GM23338 (cell line): ENCODE measurements at regions not wholly inside any gene's neighbourhood (a gene's known extent, or its start where the extent isn't known, plus 50 kb on each side); places are given as distances from the start of the nearest gene placed in this dataset.

Experiments used
- ATAC-seq: fragments of 200-7000 bp; cut with Tn5 transposase; 3 replicates; pipeline ENCODE4 v1.9.1; 2020
- DNase-seq: peaks from one replicate; pipeline ENCODE4 v3.0.0-alpha.2; 2015; ENCODE audit warnings: low spot score
- H2AFZ ChIP-seq: fragments of 200-600 bp; sonication (generic); 2 replicates; pipeline ENCODE4 v1.8.0; 2016; ENCODE audit warnings: antibody characterized with exemption, mild to moderate bottlenecking, moderate library complexity
- H3F3A ChIP-seq: fragments of 200-600 bp; sonication (generic); replicated peaks from 2 replicates; pipeline ENCODE4 v1.8.0; 2017; ENCODE audit warnings: antibody characterized with exemption, mixed run types, low read depth
- H3K27ac ChIP-seq: fragments of 200-600 bp; sonication (generic); 2 replicates; pipeline ENCODE4 v1.6.1; 2016; ENCODE audit warnings: low read depth
- H3K27me3 ChIP-seq: fragments of 200-600 bp; sonication (generic); 2 replicates; pipeline ENCODE4 v1.8.0; 2016; ENCODE audit warnings: mild to moderate bottlenecking, mixed run types, moderate library complexity; ENCODE audit not compliant: insufficient read depth
- H3K36me3 ChIP-seq: fragments of 200-600 bp; sonication (generic); 2 replicates; pipeline ENCODE4 v1.8.0; 2016; ENCODE audit warnings: mild to moderate bottlenecking; ENCODE audit not compliant: insufficient read depth
- H3K4me1 ChIP-seq: fragments of 200-600 bp; sonication (generic); 2 replicates; pipeline ENCODE4 v1.8.0; 2016; ENCODE audit warnings: mild to moderate bottlenecking, moderate library complexity; ENCODE audit not compliant: insufficient read depth
- H3K4me2 ChIP-seq: fragments of 200-600 bp; sonication (generic); 2 replicates; pipeline ENCODE4 v1.7.1; 2017; ENCODE audit warnings: mixed run types
- H3K4me3 ChIP-seq: fragments of 200-600 bp; sonication (generic); 2 replicates; pipeline ENCODE4 v1.6.1; 2016; ENCODE audit warnings: mixed run types
- H3K79me2 ChIP-seq: fragments of 200-600 bp; sonication (generic); replicated peaks from 2 replicates; pipeline ENCODE4 v1.8.0; 2017; ENCODE audit warnings: mild to moderate bottlenecking; ENCODE audit not compliant: insufficient read depth
- H3K9me2 ChIP-seq: fragments of 200-600 bp; sonication (generic); 2 replicates; pipeline ENCODE4 v1.8.0; 2017; ENCODE audit not compliant: insufficient read depth
- H4K20me1 ChIP-seq: fragments of 200-600 bp; sonication (generic); replicated peaks from 2 replicates; pipeline ENCODE4 v1.8.0; 2017; ENCODE audit warnings: mild to moderate bottlenecking; ENCODE audit not compliant: insufficient read depth
- H3K27ac Mint-ChIP-seq: 2 replicates; pipeline ENCODE4 v1.8.0; 2020; ENCODE audit warnings: inconsistent platforms, mild to moderate bottlenecking, moderate library complexity, mixed read lengths
- H3K27me3 Mint-ChIP-seq: 3 replicates; pipeline ENCODE4 v1.8.0; 2022; ENCODE audit warnings: low read depth, mild to moderate bottlenecking, moderate library complexity, mixed read lengths, inconsistent platforms; ENCODE audit not compliant: insufficient read depth, poor library complexity
- H3K36me3 Mint-ChIP-seq: 3 replicates; pipeline ENCODE4 v1.8.0; 2021; ENCODE audit warnings: low read depth, mild to moderate bottlenecking, inconsistent platforms, moderate library complexity, mixed read lengths
- H3K4me1 Mint-ChIP-seq: 3 replicates; pipeline ENCODE4 v1.8.0; 2020; ENCODE audit warnings: mild to moderate bottlenecking, inconsistent platforms, mixed read lengths
- H3K4me3 Mint-ChIP-seq: 3 replicates; pipeline ENCODE4 v1.8.0; 2021; ENCODE audit warnings: moderate library complexity, mild to moderate bottlenecking, inconsistent platforms, mixed read lengths
- H3K9me3 Mint-ChIP-seq: 3 replicates; pipeline ENCODE4 v1.8.0; 2020; ENCODE audit warnings: moderate library complexity, mild to moderate bottlenecking, inconsistent platforms, mixed read lengths
- CREB1 ChIP-seq: fragments of 250-450 bp; sonication (Bioruptor Pico); IDR thresholded peaks from 2 replicates; pipeline ENCODE4 v1.5.0; 2020; ENCODE audit warnings: low read depth, mild to moderate bottlenecking, moderate library complexity
- ETS1 ChIP-seq: IDR thresholded peaks from 2 replicates; pipeline ENCODE4 v1.6.1; 2016; ENCODE audit warnings: antibody characterized with exemption
- EZH2 ChIP-seq: fragments of 200-600 bp; sonication (generic); IDR thresholded peaks from one replicate; pipeline ENCODE4 v1.8.0; 2017; ENCODE audit warnings: antibody characterized with exemption, mild to moderate bottlenecking, low read depth; ENCODE audit not compliant: unreplicated experiment
- EZH2phosphoT487 ChIP-seq: fragments of 200-600 bp; sonication (generic); IDR thresholded peaks from one replicate; pipeline ENCODE4 v1.8.1; 2018; ENCODE audit warnings: antibody characterized with exemption; ENCODE audit not compliant: unreplicated experiment
- JUNB ChIP-seq: IDR thresholded peaks from one replicate; pipeline ENCODE4 v1.6.1; 2016; ENCODE audit warnings: antibody characterized with exemption; ENCODE audit not compliant: unreplicated experiment
- NANOG ChIP-seq: IDR thresholded peaks from 2 replicates; pipeline ENCODE4 v1.6.1; 2016; ENCODE audit warnings: antibody characterized with exemption, borderline replicate concordance
- POLR2AphosphoS5 ChIP-seq: IDR thresholded peaks from 2 replicates; pipeline ENCODE4 v1.6.1; 2016; ENCODE audit warnings: antibody characterized with exemption, low read depth
- REST ChIP-seq: IDR thresholded peaks from one replicate; pipeline ENCODE4 v1.6.1; 2018; ENCODE audit warnings: antibody characterized with exemption; ENCODE audit not compliant: unreplicated experiment
- STAT1 ChIP-seq: IDR thresholded peaks from one replicate; pipeline ENCODE4 v1.6.1; 2016; ENCODE audit warnings: antibody characterized with exemption; ENCODE audit not compliant: unreplicated experiment
- ZNF114 ChIP-seq: fragments of 250-450 bp; sonication (Bioruptor Pico); IDR thresholded peaks from 2 replicates; pipeline ENCODE4 v1.5.0; 2020; ENCODE audit warnings: mild to moderate bottlenecking, moderate library complexity
- ZNF331 ChIP-seq: fragments of 250-450 bp; sonication (Bioruptor Pico); IDR thresholded peaks from 2 replicates; pipeline ENCODE4 v1.5.0; 2020; ENCODE audit warnings: low read depth, mild to moderate bottlenecking, moderate library complexity
- TF ChIP-seq, protein P1 (sequence below), 2 experiments: fragments of 200-600 bp in 1 of 2; sonication (generic) in 1 of 2; conservative IDR thresholded peaks; 2 replicates each; pipeline versions ENCODE4 v1.5.1 to v1.6.1; 2016 to 2017; ENCODE audit warnings: antibody characterized with exemption in 2 of 2, low read depth in 2 of 2, mild to moderate bottlenecking in 2 of 2, moderate library complexity in 1 of 2
- TF ChIP-seq, protein P2 (sequence below): fragments of 250-450 bp; sonication (Bioruptor Pico); IDR thresholded peaks from 2 replicates; pipeline ENCODE4 v1.5.0; 2020; ENCODE audit warnings: mild to moderate bottlenecking, moderate library complexity

GRCh38 chr14:27063959-27064358 lies 466.1 kb upstream of the NOVA1 start (continued):
- TF ChIP-seq ZNF114 (CRISPR knock-in tag): no peak
- TF ChIP-seq ZNF331 (CRISPR knock-in tag): no peak
- no peak for TF ChIP-seq REST
- TF ChIP-seq JUNB: no peak
- no peak for TF ChIP-seq POLR2AphosphoS5
- no peak for TF ChIP-seq CREB1 (CRISPR knock-in tag)

DNA sequence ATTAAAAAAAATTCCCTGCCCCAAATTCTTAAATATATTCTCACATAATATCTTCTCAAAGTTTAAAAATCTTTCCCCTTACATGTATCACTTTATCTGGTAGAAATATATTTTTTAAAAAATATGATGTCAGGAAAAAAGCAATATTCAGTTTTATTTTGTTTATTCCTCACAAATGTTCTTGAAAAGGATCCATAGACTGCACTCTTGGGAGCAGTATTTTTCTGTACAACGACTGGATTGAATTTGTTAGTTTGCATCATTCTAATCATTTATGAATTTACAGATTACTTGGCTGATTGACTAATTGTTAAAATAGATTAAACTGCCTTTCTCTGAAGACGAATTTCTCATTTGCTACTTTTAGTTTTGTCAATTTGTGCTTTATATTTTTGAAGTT lies 468.1 kb upstream of the NOVA1 start:
- H3F3A ChIP-seq: no peaks in the 10 kb centered on the region
- H3K27me3 ChIP-seq: no peaks in the 10 kb centered on the region
- H3K79me2 ChIP-seq: no peaks in the 10 kb centered on the region
- no peak overlapping the region for H3K4me2 ChIP-seq
- no peaks in the 10 kb centered on the region for H4K20me1 ChIP-seq
- H3K4me1 ChIP-seq: no peaks in the 10 kb centered on the region
- no peaks in the 10 kb centered on the region for H3K36me3 ChIP-seq
- H3K27ac Mint-ChIP-seq: no peak overlapping the region
- H3K9me2 ChIP-seq: no peaks in the 10 kb centered on the region
- no peak overlapping the region for H3K4me3 ChIP-seq
- no peak overlapping the region for H2AFZ ChIP-seq
- no peaks in the 10 kb centered on the region for H3K9me3 Mint-ChIP-seq
- ATAC-seq: no peak
- H3K4me1 Mint-ChIP-seq: peaks cover 4% of the 10 kb centered on the region; the same call in 1 of the 3 replicates
- TF ChIP-seq EZH2phosphoT487: no peak
- TF ChIP-seq NANOG: no peak
- TF ChIP-seq EZH2: no peak
- no peak for TF ChIP-seq POLR2AphosphoS5
- no peak for TF ChIP-seq CREB1 (CRISPR knock-in tag)
- no peak for TF ChIP-seq JUNB
- TF ChIP-seq ZNF114 (CRISPR knock-in tag): no peak
- no peak for TF ChIP-seq ZNF331 (CRISPR knock-in tag)
- TF ChIP-seq ETS1: no peak
- TF ChIP-seq STAT1: no peak
- TF ChIP-seq, protein P1, sequence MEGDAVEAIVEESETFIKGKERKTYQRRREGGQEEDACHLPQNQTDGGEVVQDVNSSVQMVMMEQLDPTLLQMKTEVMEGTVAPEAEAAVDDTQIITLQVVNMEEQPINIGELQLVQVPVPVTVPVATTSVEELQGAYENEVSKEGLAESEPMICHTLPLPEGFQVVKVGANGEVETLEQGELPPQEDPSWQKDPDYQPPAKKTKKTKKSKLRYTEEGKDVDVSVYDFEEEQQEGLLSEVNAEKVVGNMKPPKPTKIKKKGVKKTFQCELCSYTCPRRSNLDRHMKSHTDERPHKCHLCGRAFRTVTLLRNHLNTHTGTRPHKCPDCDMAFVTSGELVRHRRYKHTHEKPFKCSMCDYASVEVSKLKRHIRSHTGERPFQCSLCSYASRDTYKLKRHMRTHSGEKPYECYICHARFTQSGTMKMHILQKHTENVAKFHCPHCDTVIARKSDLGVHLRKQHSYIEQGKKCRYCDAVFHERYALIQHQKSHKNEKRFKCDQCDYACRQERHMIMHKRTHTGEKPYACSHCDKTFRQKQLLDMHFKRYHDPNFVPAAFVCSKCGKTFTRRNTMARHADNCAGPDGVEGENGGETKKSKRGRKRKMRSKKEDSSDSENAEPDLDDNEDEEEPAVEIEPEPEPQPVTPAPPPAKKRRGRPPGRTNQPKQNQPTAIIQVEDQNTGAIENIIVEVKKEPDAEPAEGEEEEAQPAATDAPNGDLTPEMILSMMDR (conservative IDR thresholded peaks at IDR 0.05; ENCODE audit: low read depth in 2 of 2): no peak
- TF ChIP-seq, protein P2, sequence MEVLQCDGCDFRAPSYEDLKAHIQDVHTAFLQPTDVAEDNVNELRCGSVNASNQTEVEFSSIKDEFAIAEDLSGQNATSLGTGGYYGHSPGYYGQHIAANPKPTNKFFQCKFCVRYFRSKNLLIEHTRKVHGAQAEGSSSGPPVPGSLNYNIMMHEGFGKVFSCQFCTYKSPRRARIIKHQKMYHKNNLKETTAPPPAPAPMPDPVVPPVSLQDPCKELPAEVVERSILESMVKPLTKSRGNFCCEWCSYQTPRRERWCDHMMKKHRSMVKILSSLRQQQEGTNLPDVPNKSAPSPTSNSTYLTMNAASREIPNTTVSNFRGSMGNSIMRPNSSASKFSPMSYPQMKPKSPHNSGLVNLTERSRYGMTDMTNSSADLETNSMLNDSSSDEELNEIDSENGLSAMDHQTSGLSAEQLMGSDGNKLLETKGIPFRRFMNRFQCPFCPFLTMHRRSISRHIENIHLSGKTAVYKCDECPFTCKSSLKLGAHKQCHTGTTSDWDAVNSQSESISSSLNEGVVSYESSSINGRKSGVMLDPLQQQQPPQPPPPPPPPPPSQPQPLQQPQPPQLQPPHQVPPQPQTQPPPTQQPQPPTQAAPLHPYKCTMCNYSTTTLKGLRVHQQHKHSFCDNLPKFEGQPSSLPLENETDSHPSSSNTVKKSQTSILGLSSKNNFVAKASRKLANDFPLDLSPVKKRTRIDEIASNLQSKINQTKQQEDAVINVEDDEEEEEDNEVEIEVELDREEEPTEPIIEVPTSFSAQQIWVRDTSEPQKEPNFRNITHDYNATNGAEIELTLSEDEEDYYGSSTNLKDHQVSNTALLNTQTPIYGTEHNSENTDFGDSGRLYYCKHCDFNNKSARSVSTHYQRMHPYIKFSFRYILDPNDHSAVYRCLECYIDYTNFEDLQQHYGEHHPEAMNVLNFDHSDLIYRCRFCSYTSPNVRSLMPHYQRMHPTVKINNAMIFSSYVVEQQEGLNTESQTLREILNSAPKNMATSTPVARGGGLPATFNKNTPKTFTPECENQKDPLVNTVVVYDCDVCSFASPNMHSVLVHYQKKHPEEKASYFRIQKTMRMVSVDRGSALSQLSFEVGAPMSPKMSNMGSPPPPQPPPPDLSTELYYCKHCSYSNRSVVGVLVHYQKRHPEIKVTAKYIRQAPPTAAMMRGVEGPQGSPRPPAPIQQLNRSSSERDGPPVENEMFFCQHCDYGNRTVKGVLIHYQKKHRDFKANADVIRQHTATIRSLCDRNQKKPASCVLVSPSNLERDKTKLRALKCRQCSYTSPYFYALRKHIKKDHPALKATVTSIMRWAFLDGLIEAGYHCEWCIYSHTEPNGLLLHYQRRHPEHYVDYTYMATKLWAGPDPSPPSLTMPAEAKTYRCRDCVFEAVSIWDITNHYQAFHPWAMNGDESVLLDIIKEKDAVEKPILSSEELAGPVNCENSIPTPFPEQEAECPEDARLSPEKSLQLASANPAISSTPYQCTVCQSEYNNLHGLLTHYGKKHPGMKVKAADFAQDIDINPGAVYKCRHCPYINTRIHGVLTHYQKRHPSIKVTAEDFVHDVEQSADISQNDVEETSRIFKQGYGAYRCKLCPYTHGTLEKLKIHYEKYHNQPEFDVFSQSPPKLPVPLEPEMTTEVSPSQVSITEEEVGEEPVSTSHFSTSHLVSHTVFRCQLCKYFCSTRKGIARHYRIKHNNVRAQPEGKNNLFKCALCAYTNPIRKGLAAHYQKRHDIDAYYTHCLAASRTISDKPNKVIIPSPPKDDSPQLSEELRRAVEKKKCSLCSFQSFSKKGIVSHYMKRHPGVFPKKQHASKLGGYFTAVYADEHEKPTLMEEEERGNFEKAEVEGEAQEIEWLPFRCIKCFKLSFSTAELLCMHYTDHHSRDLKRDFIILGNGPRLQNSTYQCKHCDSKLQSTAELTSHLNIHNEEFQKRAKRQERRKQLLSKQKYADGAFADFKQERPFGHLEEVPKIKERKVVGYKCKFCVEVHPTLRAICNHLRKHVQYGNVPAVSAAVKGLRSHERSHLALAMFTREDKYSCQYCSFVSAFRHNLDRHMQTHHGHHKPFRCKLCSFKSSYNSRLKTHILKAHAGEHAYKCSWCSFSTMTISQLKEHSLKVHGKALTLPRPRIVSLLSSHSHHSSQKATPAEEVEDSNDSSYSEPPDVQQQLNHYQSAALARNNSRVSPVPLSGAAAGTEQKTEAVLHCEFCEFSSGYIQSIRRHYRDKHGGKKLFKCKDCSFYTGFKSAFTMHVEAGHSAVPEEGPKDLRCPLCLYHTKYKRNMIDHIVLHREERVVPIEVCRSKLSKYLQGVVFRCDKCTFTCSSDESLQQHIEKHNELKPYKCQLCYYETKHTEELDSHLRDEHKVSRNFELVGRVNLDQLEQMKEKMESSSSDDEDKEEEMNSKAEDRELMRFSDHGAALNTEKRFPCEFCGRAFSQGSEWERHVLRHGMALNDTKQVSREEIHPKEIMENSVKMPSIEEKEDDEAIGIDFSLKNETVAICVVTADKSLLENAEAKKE: no peak
- H3K27ac ChIP-seq: no peak overlapping the region
- no peak for DNase-seq
- no peaks in the 10 kb centered on the region for H3K27me3 Mint-ChIP-seq
- no peak overlapping the region for H3K4me3 Mint-ChIP-seq
- H3K36me3 Mint-ChIP-seq: no peaks in the 10 kb centered on the region
